Activated naive CD4-positive, alpha-beta T cell treated with anti-CD3 and anti-CD28 coated beads for 36 hours (primary cell): ENCODE measurements at regions not wholly inside any gene's neighbourhood (a gene's known extent, or its start where the extent isn't known, plus 50 kb on each side); places are given as distances from the start of the nearest gene placed in this dataset.
"Not testable (repeated sequence)": the region's sequence is repeated elsewhere in the genome, so short reads cannot be mapped to it uniquely, and the experiment has no call there.

ENCODE experiments used
- CTCF ChIA-PET: fragments of 350-600 bp; sonication (Branson Sonifier 250); formaldehyde crosslinking; loops from one replicate; lab custom pipeline; 2021; ENCODE audit warnings: antibody characterized with exemption; lab: Charles Lee
- DNase-seq: peaks from one replicate; pipeline ENCODE4 v3.0.0-alpha.2; 2020
- H3K27ac Mint-ChIP-seq: one replicate; pipeline ENCODE4 v1.8.0; 2021; ENCODE audit warnings: mild to moderate bottlenecking, mixed read lengths
- H3K27me3 Mint-ChIP-seq: one replicate; pipeline ENCODE4 v1.8.0; 2021; ENCODE audit warnings: low read depth, mixed read lengths
- H3K36me3 Mint-ChIP-seq: one replicate; pipeline ENCODE4 v1.8.0; 2021; ENCODE audit warnings: low read depth, mixed read lengths
- H3K4me1 Mint-ChIP-seq: one replicate; pipeline ENCODE4 v1.8.0; 2021; ENCODE audit warnings: low read depth, mixed read lengths
- H3K4me3 Mint-ChIP-seq: one replicate; pipeline ENCODE4 v1.8.0; 2021; ENCODE audit warnings: mild to moderate bottlenecking, moderate library complexity, mixed read lengths
- H3K9me3 Mint-ChIP-seq: one replicate; pipeline ENCODE4 v1.8.0; 2021; ENCODE audit warnings: mixed read lengths
- intact Hi-C: fragments of 100-400 bp; cut with micrococcal nuclease; formaldehyde crosslinking; loops from one replicate; pipeline ENCODE4 v1.15.1; 2023

DNA sequence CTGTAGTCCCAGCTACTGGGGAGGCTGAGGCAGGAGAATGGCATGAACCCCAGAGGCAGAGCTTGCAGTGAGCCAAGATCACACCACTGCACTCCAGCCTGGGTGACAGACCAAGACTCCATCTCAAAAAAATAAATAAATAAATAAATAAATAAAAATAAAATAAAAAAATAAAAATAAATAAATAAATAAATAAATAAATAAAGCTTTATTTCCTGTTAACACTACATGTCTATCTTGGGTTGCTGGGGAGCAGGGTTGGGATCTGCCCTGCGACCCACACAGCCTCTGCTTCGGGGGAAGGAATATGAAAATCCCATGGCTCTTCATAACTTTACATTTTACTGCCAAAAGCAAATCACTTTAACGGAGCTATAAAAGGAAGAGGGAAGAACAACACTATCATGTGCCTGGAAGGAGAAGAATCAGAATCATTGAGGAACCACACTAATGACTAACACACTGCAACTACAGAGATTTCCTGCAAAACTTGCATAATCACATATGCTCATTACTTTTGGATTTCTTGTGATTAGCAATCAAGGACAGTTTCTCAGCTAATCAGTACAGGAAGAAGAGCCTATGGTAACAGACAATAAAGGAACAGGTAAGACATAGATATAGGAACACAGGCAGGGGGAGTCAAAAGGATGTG is 72.8 kb upstream of the CD55 start:
- CTCF ChIA-PET = interaction anchor here (0.7 kb wide), 1 partner anchor 227 kb away, joined by 3 read pairs; no protein-coding TSS in a partner anchor
- Mint-ChIP-seq H3K36me3 (no peaks in the 10 kb centered on the region), H3K27me3 (no peaks in the 10 kb centered on the region), H3K27ac (no peak overlapping the region), H3K9me3 (peaks cover 1% of the 10 kb centered on the region), H3K4me3 (no peak overlapping the region), H3K4me1 (peaks cover 5% of the 10 kb centered on the region)
- intact Hi-C loops = no loop called here
- no peak for DNase-seq

- no peak for DNase-seq
- H3K4me3 Mint-ChIP-seq = no peak overlapping the region
- no peak overlapping the region for H3K27ac Mint-ChIP-seq
- intact Hi-C loops = no loop called here
- H3K36me3 Mint-ChIP-seq = peaks cover 1% of the 10 kb centered on the region
- H3K9me3 Mint-ChIP-seq = peaks cover 10% of the 10 kb centered on the region
- H3K4me1 Mint-ChIP-seq = peaks cover 2% of the 10 kb centered on the region
- H3K27me3 Mint-ChIP-seq = no peaks in the 10 kb centered on the region
- CTCF ChIA-PET = no interaction called here
Measured at GRCh38 chr1:207250431-207250830, 71.0 kb upstream of the CD55 start.

DNA sequence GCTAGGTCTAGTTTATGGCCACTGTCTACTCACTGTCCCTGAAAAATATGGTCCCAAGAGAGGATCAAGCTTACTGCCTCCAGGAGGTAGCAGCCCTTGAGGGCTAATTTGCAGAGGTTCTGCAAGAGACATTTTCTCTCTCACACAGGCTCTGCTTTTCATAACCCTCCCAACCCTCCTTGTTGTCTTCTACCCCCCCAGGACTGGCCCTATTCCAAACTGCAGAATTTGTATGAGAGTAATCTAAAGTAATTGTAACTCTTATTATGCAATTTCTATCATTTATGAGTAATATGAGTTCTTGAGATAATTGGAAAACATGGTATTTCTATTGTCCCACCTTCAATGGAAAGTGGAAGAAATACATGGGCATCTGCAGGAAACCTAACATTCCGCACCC is 70.4 kb upstream of the CD55 start:
- H3K36me3 Mint-ChIP-seq = peaks cover 1% of the 10 kb centered on the region
- intact Hi-C loops = no loop called here
- CTCF ChIA-PET = no interaction called here
- DNase-seq = no peak
- no peaks in the 10 kb centered on the region for H3K4me1 Mint-ChIP-seq
- no peaks in the 10 kb centered on the region for H3K27me3 Mint-ChIP-seq
- no peak overlapping the region for H3K27ac Mint-ChIP-seq
- H3K9me3 Mint-ChIP-seq = peaks cover 13% of the 10 kb centered on the region
- H3K4me3 Mint-ChIP-seq = no peak overlapping the region

DNA sequence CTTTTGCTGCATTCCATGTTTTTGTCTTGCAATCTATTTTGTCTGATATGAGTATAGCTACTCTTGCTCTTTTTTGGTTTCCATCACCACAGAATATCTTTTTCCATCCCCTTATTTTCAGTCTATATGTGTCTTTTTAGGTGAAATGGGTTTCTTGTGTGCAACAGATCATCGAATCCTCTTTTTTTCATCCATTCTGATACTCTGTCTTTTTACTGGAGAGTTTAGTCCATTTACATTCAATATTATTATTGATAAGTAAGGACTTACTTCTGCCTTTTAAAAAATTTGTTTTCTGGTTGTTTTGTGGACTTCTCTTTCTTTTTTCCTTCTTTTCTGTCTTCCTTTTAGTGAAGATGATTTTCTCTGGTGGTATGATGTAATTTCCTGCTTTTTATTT is 64.6 kb upstream of the CD55 start:
- no peak for DNase-seq
- Mint-ChIP-seq H3K27ac (no peak overlapping the region), H3K27me3 (no peaks in the 10 kb centered on the region), H3K4me1 (no peaks in the 10 kb centered on the region), H3K9me3 (peaks cover 20% of the 10 kb centered on the region), H3K36me3 (peaks cover 4% of the 10 kb centered on the region), H3K4me3 (no peak overlapping the region)
- intact Hi-C loops = no loop called here
- CTCF ChIA-PET = no interaction called here

GRCh38 chr1:207259391-207259790 is 62.1 kb upstream of the CD55 start:
- Mint-ChIP-seq H3K4me1 (no peaks in the 10 kb centered on the region), H3K27me3 (no peaks in the 10 kb centered on the region), H3K9me3 (peaks cover 19% of the 10 kb centered on the region), H3K27ac (no peak overlapping the region), H3K36me3 (peaks cover 4% of the 10 kb centered on the region), H3K4me3 (no peak overlapping the region)
- intact Hi-C loops = no loop called here
- no peak for DNase-seq
- CTCF ChIA-PET = interaction anchor here (1.8 kb wide), 1 partner anchor 146 kb away, joined by 5 read pairs; no protein-coding TSS in a partner anchor

DNA sequence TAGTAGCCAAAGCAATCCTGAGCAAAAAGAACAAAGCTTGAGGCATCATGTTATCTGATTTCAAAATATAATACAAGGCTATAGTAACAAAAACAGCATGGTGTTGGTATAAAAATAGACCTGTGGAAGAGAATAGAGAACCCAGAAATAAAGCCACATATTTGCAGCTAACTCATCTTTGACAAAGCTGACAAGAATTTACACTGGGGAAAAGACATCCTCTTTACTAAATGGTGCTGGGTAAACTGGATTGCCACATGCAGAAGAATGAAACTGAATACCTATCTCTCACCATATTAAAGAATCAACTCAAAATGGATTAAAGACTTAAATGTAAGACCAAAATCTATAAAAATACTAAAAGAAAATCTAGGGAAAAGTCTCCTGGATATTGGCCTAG is 59.5 kb upstream of the CD55 start:
- DNase-seq = no peak
- no peak overlapping the region for H3K27ac Mint-ChIP-seq
- H3K9me3 Mint-ChIP-seq = peaks cover 2% of the 10 kb centered on the region
- intact Hi-C loops = no loop called here
- peaks cover 2% of the 10 kb centered on the region for H3K36me3 Mint-ChIP-seq
- H3K4me1 Mint-ChIP-seq = no peaks in the 10 kb centered on the region
- CTCF ChIA-PET = no interaction called here
- no peak overlapping the region for H3K4me3 Mint-ChIP-seq
- no peaks in the 10 kb centered on the region for H3K27me3 Mint-ChIP-seq

- not testable (repeated sequence) for H3K27ac Mint-ChIP-seq
- CTCF ChIA-PET = interaction anchor here (0.7 kb wide), 1 partner anchor 158 kb away, joined by 3 read pairs; no protein-coding TSS in a partner anchor
Measured at GRCh38 chr1:207262891-207263290, 58.6 kb upstream of the CD55 start.

GRCh38 chr1:207264663-207265252 is 56.7 kb upstream of the CD55 start:
- Mint-ChIP-seq H3K4me3 (no peak overlapping the region), H3K27me3 (no peaks in the 10 kb centered on the region), H3K4me1 (no peaks in the 10 kb centered on the region), H3K36me3 (no peaks in the 10 kb centered on the region), H3K27ac (no peak overlapping the region), H3K9me3 (no peaks in the 10 kb centered on the region)
- DNase-seq = no peak
- CTCF ChIA-PET = no interaction called here
- intact Hi-C loops = no loop called here

More at GRCh38 chr1:207262891-207263290, 58.6 kb upstream of the CD55 start:
- H3K36me3 Mint-ChIP-seq, H3K4me3 Mint-ChIP-seq, H3K9me3 Mint-ChIP-seq, H3K27me3 Mint-ChIP-seq, H3K4me1 Mint-ChIP-seq, intact Hi-C loops, DNase-seq: not testable (repeated sequence)

DNA sequence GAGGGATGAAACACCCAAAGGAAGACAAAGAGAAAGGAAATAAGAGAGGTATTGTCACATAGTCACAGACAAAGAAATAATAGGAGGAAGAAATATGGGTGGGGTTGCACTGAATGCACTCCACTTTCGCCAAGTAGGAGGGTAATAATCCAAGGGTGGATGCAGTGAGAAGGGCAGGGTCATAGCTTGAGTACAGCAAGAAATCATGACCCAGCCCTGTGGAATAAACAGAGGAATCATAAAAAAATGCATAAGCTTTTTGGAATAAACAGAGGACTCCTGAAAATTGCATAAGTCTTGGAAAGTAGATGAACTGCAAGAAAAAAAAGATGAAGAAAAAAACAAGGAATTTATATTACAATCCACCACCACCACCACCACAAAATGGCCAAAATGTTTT is 53.1 kb upstream of the CD55 start:
- DNase-seq = no peak
- Mint-ChIP-seq H3K9me3 (peaks cover 7% of the 10 kb centered on the region), H3K4me3 (no peak overlapping the region), H3K4me1 (no peaks in the 10 kb centered on the region), H3K27me3 (no peaks in the 10 kb centered on the region), H3K27ac (no peak overlapping the region), H3K36me3 (no peaks in the 10 kb centered on the region)
- intact Hi-C loops = no loop called here
- CTCF ChIA-PET = no interaction called here

GRCh38 chr1:207268753-207269511 is 52.5 kb upstream of the CD55 start:
- H3K36me3 Mint-ChIP-seq = no peaks in the 10 kb centered on the region
- intact Hi-C loops = no loop called here
- peaks cover 8% of the 10 kb centered on the region for H3K9me3 Mint-ChIP-seq
- CTCF ChIA-PET = no interaction called here
- H3K27ac Mint-ChIP-seq = no peak overlapping the region
- H3K4me3 Mint-ChIP-seq = no peak overlapping the region
- no peaks in the 10 kb centered on the region for H3K4me1 Mint-ChIP-seq
- no peaks in the 10 kb centered on the region for H3K27me3 Mint-ChIP-seq
- no peak for DNase-seq
